Neural cell (in vitro differentiated cells): ENCODE measurements at regions not wholly inside any gene's neighbourhood (a gene's known extent, or its start where the extent isn't known, plus 50 kb on each side); places are given as distances from the start of the nearest gene placed in this dataset.

ENCODE experiments used
- H2AFZ ChIP-seq: fragments of 200-600, 300-800 bp; sonication (generic), shearing (Covaris generic); 2 replicates; pipeline ENCODE4 v1.6.0; 2014; ENCODE audit warnings: low read depth, mild to moderate bottlenecking, antibody characterized with exemption, low read length, moderate library complexity
- H3F3A ChIP-seq: fragments of 200-600 bp; shearing (Covaris generic); 2 replicates; pipeline ENCODE4 v1.6.1; 2016; ENCODE audit warnings: mild to moderate bottlenecking, moderate library complexity, mixed read lengths, antibody characterized with exemption, low read length; ENCODE audit not compliant: insufficient read depth, poor library complexity, severe bottlenecking
- H3K27ac ChIP-seq: fragments of 200-600, 300-800 bp; sonication (generic), shearing (Covaris generic); 2 replicates; pipeline ENCODE4 v1.5.1; 2014; ENCODE audit warnings: mild to moderate bottlenecking, low read length, moderate library complexity
- H3K27me3 ChIP-seq: fragments of 300-800, 200-600 bp; sonication (generic), shearing (Covaris generic); 2 replicates; pipeline ENCODE4 v1.6.0; 2014; ENCODE audit warnings: mild to moderate bottlenecking, low read depth, low read length, moderate library complexity; ENCODE audit not compliant: insufficient read depth
- H3K36me3 ChIP-seq: fragments of 300-800, 200-600 bp; sonication (generic), shearing (Covaris generic); 2 replicates; pipeline ENCODE4 v1.5.1; 2014; ENCODE audit warnings: mild to moderate bottlenecking, antibody characterized with exemption, low read length, moderate library complexity; ENCODE audit not compliant: insufficient read depth
- H3K4me2 ChIP-seq: fragments of 300-800, 200-600 bp; sonication (generic), shearing (Covaris generic); 2 replicates; pipeline ENCODE4 v1.6.0; 2014; ENCODE audit warnings: mild to moderate bottlenecking, low read length
- H3K4me3 ChIP-seq: fragments of 300-800, 200-600 bp; sonication (generic), shearing (Covaris generic); 2 replicates; pipeline ENCODE4 v1.5.1; 2014; ENCODE audit warnings: mild to moderate bottlenecking, low read length, moderate library complexity
- H3K79me2 ChIP-seq: fragments of 200-600 bp; shearing (Covaris generic); replicated peaks from 2 replicates; pipeline ENCODE4 v1.6.0; 2014; ENCODE audit warnings: mild to moderate bottlenecking, low read length, moderate library complexity; ENCODE audit not compliant: insufficient read depth
- H3K9ac ChIP-seq: fragments of 300-800, 200-600 bp; sonication (generic), shearing (Covaris generic); 2 replicates; pipeline ENCODE4 v1.6.1; 2016; ENCODE audit warnings: mild to moderate bottlenecking, low read length, mixed read lengths
- H3K9me2 ChIP-seq: fragments of 200-600 bp; shearing (Covaris generic); 2 replicates; pipeline ENCODE4 v1.6.1; 2016; ENCODE audit warnings: mild to moderate bottlenecking, low read length, mixed read lengths; ENCODE audit not compliant: insufficient read depth
- H3K9me3 ChIP-seq: fragments of 200-600, 300-800 bp; sonication (generic), shearing (Covaris generic); 2 replicates; pipeline ENCODE4 v1.6.1; 2016; ENCODE audit warnings: mild to moderate bottlenecking, mixed run types, low read length, moderate library complexity, mixed read lengths
- H4K20me1 ChIP-seq: fragments of 200-600 bp; shearing (Covaris generic); 2 replicates; pipeline ENCODE4 v1.6.1; 2016; ENCODE audit warnings: mild to moderate bottlenecking, mixed run types; ENCODE audit not compliant: insufficient read depth
- EP300 ChIP-seq: fragments of 450-650 bp; conservative IDR thresholded peaks from 2 replicates; pipeline ENCODE4 v1.6.1; 2014; ENCODE audit warnings: antibody characterized with exemption, mild to moderate bottlenecking, moderate library complexity; ENCODE audit not compliant: poor library complexity, severe bottlenecking
- EZH2 ChIP-seq: fragments of 200-600, 300-800 bp; shearing (Covaris generic), sonication (generic); IDR thresholded peaks from 2 replicates; pipeline ENCODE4 v1.6.1; 2014; ENCODE audit warnings: antibody characterized with exemption, low read length, borderline replicate concordance, mild to moderate bottlenecking; ENCODE audit not compliant: insufficient read depth, poor library complexity, severe bottlenecking
- MXI1 ChIP-seq: fragments of 450-650 bp; conservative IDR thresholded peaks from 2 replicates; pipeline ENCODE4 v1.6.1; 2014; ENCODE audit warnings: antibody characterized with exemption, mild to moderate bottlenecking; ENCODE audit not compliant: poor library complexity, severe bottlenecking
- POLR2AphosphoS5 ChIP-seq: IDR thresholded peaks from 2 replicates; pipeline ENCODE4 v1.6.1; 2012
- RAD21 ChIP-seq: fragments of 450-650 bp; conservative IDR thresholded peaks from 2 replicates; pipeline ENCODE4 v1.6.1; 2014; ENCODE audit warnings: antibody characterized with exemption, mild to moderate bottlenecking, moderate library complexity
- SMC3 ChIP-seq: fragments of 450-650 bp; conservative IDR thresholded peaks from 2 replicates; pipeline ENCODE4 v1.6.1; 2014; ENCODE audit warnings: antibody characterized with exemption, mild to moderate bottlenecking, moderate library complexity; ENCODE audit not compliant: poor library complexity
- TAF1 ChIP-seq: IDR thresholded peaks from 2 replicates; pipeline ENCODE4 v1.6.1; 2012; ENCODE audit warnings: low read depth
- TF ChIP-seq, protein P1 (sequence below): IDR thresholded peaks from 2 replicates; pipeline ENCODE4 v1.6.1; 2012; ENCODE audit warnings: borderline replicate concordance
- TF ChIP-seq, protein P2 (sequence below): fragments of 450-650 bp; IDR thresholded peaks from 2 replicates; pipeline ENCODE4 v1.5.1; 2014; ENCODE audit warnings: antibody characterized with exemption, mild to moderate bottlenecking, moderate library complexity; ENCODE audit not compliant: poor library complexity, severe bottlenecking

DNA sequence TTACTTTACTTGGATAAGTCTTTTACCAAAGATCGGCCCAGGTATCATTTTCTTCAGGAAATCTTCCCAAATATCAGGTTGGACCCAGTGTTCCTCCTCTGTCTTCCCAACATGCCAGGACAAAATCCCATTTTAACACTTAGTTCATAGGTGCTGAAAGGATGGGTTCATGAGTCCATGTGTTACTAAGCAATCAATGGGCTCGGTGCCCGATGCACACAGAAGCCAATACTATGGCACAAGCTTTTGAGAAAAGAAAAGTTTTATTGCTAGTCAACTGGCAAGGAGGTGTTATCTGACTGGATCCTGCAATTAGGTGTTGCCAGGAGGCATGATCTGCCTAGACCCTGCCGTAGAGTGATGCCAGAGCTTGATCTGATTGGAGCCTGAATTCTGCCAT, 133.3 kb upstream of the SLC44A3 start:
- H4K20me1 ChIP-seq, result no peaks in the 10 kb centered on the region
- no peak overlapping the region for H3K4me2 ChIP-seq
- TF ChIP-seq EP300 (no peak), TAF1 (no peak), RAD21 (no peak)
- no peak overlapping the region for H3K27ac ChIP-seq
- H3K9ac ChIP-seq, result no peak overlapping the region
- no peaks in the 10 kb centered on the region for H3K9me3 ChIP-seq
- no peaks in the 10 kb centered on the region for H3K79me2 ChIP-seq
- no peak overlapping the region for H3K4me3 ChIP-seq
- no peaks in the 10 kb centered on the region for H3K9me2 ChIP-seq
- H3F3A ChIP-seq, result no peaks in the 10 kb centered on the region
- no peak overlapping the region for H2AFZ ChIP-seq
- H3K27me3 ChIP-seq, result no peaks in the 10 kb centered on the region
- no peaks in the 10 kb centered on the region for H3K36me3 ChIP-seq

DNA sequence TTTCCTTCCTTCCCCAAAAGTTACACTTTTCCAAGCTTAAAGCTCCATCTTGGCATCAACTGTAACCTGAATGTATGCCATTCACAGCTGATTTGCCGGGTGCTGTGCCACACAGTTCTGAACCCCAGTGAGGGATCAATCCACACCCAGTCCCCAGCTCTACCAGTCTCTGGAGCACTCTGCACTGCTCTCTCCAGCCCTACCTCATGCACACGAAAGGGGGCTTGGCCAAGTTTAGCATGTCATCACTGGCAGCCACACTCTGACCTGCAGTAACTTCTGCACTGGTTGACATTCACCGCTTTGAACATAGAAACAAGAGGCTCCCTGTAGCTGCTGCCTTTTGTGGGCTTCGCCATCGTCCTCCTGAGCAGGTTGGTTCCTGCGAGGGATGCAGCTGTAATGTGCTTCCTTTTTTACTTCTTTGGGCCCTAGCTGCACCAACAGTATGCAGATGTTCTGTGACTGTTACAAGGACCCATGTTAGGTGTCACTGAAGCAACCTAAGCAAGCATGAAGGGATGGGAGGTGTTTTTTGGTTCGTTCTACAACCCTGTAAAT, 135.4 kb upstream of the SLC44A3 start:
- Histone ChIP-seq H3K9me3 (no peaks in the 10 kb centered on the region), H3K4me3 (no peak overlapping the region), H2AFZ (no peak overlapping the region), H3K27ac (no peak overlapping the region), H4K20me1 (no peaks in the 10 kb centered on the region), H3K9me2 (no peaks in the 10 kb centered on the region), H3F3A (no peaks in the 10 kb centered on the region), H3K79me2 (no peaks in the 10 kb centered on the region), H3K9ac (no peak overlapping the region), H3K4me2 (no peak overlapping the region), H3K36me3 (no peaks in the 10 kb centered on the region), H3K27me3 (no peaks in the 10 kb centered on the region)
- TF ChIP-seq TAF1, result no peak
- no peak for TF ChIP-seq POLR2AphosphoS5
- TF ChIP-seq, protein P1, sequence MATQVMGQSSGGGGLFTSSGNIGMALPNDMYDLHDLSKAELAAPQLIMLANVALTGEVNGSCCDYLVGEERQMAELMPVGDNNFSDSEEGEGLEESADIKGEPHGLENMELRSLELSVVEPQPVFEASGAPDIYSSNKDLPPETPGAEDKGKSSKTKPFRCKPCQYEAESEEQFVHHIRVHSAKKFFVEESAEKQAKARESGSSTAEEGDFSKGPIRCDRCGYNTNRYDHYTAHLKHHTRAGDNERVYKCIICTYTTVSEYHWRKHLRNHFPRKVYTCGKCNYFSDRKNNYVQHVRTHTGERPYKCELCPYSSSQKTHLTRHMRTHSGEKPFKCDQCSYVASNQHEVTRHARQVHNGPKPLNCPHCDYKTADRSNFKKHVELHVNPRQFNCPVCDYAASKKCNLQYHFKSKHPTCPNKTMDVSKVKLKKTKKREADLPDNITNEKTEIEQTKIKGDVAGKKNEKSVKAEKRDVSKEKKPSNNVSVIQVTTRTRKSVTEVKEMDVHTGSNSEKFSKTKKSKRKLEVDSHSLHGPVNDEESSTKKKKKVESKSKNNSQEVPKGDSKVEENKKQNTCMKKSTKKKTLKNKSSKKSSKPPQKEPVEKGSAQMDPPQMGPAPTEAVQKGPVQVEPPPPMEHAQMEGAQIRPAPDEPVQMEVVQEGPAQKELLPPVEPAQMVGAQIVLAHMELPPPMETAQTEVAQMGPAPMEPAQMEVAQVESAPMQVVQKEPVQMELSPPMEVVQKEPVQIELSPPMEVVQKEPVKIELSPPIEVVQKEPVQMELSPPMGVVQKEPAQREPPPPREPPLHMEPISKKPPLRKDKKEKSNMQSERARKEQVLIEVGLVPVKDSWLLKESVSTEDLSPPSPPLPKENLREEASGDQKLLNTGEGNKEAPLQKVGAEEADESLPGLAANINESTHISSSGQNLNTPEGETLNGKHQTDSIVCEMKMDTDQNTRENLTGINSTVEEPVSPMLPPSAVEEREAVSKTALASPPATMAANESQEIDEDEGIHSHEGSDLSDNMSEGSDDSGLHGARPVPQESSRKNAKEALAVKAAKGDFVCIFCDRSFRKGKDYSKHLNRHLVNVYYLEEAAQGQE, result no peak
- TF ChIP-seq, protein P2, sequence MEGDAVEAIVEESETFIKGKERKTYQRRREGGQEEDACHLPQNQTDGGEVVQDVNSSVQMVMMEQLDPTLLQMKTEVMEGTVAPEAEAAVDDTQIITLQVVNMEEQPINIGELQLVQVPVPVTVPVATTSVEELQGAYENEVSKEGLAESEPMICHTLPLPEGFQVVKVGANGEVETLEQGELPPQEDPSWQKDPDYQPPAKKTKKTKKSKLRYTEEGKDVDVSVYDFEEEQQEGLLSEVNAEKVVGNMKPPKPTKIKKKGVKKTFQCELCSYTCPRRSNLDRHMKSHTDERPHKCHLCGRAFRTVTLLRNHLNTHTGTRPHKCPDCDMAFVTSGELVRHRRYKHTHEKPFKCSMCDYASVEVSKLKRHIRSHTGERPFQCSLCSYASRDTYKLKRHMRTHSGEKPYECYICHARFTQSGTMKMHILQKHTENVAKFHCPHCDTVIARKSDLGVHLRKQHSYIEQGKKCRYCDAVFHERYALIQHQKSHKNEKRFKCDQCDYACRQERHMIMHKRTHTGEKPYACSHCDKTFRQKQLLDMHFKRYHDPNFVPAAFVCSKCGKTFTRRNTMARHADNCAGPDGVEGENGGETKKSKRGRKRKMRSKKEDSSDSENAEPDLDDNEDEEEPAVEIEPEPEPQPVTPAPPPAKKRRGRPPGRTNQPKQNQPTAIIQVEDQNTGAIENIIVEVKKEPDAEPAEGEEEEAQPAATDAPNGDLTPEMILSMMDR, result no peak
- TF ChIP-seq SMC3, result no peak
- no peak for TF ChIP-seq EP300
- no peak for TF ChIP-seq RAD21
- TF ChIP-seq EZH2, result no peak

DNA sequence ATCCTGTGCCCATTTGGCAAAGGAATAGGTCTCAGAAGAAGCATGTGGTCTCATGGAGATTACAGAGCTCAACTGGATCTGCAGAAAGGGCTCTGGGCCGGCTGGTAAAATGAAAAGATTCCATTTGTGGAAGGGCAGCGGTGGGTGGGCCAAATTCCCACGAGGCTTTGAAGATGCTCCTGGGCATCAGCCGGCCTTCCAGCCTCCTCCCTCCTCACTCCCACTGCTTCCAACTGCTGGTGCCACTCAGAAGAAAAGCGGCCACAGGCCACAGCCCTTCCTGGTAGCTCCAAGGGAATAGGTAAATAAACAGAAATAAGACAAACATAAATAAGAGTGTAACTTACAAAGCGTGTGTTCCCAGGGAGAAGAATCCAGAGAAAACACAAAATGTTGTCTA, 136.3 kb upstream of the SLC44A3 start:
- Histone ChIP-seq H2AFZ (no peak overlapping the region), H3K9ac (no peak overlapping the region)
- TF ChIP-seq RAD21 (no peak), EZH2 (no peak), TAF1 (no peak), EP300 (no peak), SMC3 (no peak), POLR2AphosphoS5 (no peak), MXI1 (no peak)
- TF ChIP-seq, protein P2, result no peak
- TF ChIP-seq, protein P1, result no peak

More for the DNA sequence above, 136.3 kb upstream of the SLC44A3 start:
- Histone ChIP-seq H3K9me2 (no peaks in the 10 kb centered on the region), H3K79me2 (no peaks in the 10 kb centered on the region), H3K27ac (no peak overlapping the region), H3K27me3 (no peaks in the 10 kb centered on the region), H3K36me3 (no peaks in the 10 kb centered on the region), H3F3A (no peaks in the 10 kb centered on the region), H3K9me3 (no peaks in the 10 kb centered on the region), H3K4me2 (no peak overlapping the region), H4K20me1 (no peaks in the 10 kb centered on the region), H3K4me3 (no peak overlapping the region)
